ENCODE measurements at regions not wholly inside any gene's neighbourhood (a gene's known extent, or its start where the extent isn't known, plus 50 kb on each side); places are given as distances from the start of the nearest gene placed in this dataset.

DNA sequence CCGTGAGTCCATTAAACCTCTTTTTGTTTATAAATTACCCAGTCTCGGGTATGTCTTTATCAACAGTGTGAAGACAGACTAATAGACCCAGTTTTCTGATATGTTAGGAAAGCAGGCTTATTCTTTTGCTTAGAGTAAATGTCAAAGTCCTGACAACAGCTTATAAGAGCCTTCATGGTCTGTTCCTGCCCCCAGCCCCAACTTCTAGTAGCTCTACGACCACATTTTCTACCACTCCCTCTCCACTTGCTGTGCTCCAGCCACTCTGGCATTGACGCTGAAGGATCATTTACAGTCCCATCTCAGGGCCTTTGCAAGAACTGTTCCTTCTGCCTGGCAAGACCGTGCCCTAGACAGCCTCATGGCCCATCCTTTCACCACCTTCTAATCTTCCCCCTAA lies 104.6 kb upstream of the GPR139 start:
- no peak for TF ChIP-seq POLR2AphosphoS5 (IDR thresholded peaks at IDR 0.05)
- TF ChIP-seq, protein P1, sequence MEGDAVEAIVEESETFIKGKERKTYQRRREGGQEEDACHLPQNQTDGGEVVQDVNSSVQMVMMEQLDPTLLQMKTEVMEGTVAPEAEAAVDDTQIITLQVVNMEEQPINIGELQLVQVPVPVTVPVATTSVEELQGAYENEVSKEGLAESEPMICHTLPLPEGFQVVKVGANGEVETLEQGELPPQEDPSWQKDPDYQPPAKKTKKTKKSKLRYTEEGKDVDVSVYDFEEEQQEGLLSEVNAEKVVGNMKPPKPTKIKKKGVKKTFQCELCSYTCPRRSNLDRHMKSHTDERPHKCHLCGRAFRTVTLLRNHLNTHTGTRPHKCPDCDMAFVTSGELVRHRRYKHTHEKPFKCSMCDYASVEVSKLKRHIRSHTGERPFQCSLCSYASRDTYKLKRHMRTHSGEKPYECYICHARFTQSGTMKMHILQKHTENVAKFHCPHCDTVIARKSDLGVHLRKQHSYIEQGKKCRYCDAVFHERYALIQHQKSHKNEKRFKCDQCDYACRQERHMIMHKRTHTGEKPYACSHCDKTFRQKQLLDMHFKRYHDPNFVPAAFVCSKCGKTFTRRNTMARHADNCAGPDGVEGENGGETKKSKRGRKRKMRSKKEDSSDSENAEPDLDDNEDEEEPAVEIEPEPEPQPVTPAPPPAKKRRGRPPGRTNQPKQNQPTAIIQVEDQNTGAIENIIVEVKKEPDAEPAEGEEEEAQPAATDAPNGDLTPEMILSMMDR (IDR thresholded peaks at IDR 0.05): no peak
